ENCODE measurements at regions not wholly inside any gene's neighbourhood (a gene's known extent, or its start where the extent isn't known, plus 50 kb on each side); places are given as distances from the start of the nearest gene placed in this dataset.
"Not testable (repeated sequence)": the region's sequence is repeated elsewhere in the genome, so short reads cannot be mapped to it uniquely, and the experiment has no call there.

DNA sequence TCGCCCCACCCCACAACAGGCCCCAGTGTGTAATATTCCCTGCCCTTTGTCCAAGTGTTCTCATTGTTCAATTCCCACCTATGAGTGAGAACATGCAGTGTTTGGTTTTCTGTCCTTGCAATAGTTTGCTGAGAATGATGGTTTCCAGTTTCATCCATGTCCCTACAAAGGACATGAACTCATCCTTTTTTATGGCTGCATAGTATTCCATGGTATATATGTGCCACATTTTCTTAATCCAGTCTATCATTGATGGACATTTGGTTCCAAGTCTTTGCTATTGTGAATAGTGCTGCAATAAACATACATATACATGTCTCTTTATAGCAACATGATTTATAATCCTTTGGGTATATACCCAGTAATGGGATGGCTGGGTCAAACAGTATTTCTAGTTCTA, 132.7 kb downstream of the SNX10 start:
- intact Hi-C loops (cut with DNase I; ENCODE audit: low total_unique reads); H3K9me3 ChIP-seq; H3K4me3 ChIP-seq; H3K4me1 ChIP-seq; H3K27me3 ChIP-seq (replicated peaks in 1 of 7); H3K36me3 ChIP-seq; H3K27ac ChIP-seq; DNase-seq: not testable (repeated sequence)
- WGBS, 5 donors, result 87 to 97% (median 94%) methylated on average over 1 of the region's 1 CpG

DNA sequence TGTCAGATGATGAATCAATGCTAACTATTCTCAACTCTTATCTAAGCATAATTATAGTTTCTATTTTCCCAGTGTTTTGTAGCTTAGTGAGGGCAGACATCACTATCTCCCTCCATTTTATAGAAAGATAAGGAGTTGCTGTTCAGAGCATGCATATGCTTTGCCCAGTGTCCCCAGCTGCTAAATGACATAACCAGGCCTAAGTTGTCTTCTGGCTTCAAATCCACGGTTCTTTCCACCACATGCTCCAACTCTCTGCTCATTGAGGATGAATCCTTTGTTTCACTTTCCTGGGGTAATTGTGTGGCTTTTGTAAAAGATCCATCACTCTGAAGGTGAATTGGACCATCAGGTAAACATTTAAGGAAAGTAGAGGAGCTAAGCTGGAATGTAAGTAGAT, 134.0 kb downstream of the SNX10 start:
- no peaks in the 10 kb centered on the region for H3K36me3 ChIP-seq
- no peak for DNase-seq
- no peak overlapping the region for H3K4me3 ChIP-seq
- TF ChIP-seq POLR2A (IDR thresholded peaks at IDR 0.05), result no peak
- TF ChIP-seq, protein P1, sequence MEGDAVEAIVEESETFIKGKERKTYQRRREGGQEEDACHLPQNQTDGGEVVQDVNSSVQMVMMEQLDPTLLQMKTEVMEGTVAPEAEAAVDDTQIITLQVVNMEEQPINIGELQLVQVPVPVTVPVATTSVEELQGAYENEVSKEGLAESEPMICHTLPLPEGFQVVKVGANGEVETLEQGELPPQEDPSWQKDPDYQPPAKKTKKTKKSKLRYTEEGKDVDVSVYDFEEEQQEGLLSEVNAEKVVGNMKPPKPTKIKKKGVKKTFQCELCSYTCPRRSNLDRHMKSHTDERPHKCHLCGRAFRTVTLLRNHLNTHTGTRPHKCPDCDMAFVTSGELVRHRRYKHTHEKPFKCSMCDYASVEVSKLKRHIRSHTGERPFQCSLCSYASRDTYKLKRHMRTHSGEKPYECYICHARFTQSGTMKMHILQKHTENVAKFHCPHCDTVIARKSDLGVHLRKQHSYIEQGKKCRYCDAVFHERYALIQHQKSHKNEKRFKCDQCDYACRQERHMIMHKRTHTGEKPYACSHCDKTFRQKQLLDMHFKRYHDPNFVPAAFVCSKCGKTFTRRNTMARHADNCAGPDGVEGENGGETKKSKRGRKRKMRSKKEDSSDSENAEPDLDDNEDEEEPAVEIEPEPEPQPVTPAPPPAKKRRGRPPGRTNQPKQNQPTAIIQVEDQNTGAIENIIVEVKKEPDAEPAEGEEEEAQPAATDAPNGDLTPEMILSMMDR (IDR thresholded peaks at IDR 0.05 in 8 of 11, conservative IDR thresholded peaks at IDR 0.05 in 3 of 11), result no peak
- TF ChIP-seq POLR2AphosphoS5 (IDR thresholded peaks at IDR 0.05), result no peak
- intact Hi-C loops (cut with DNase I; ENCODE audit: low total_unique reads), result no loop called here
- H3K27ac ChIP-seq, result no peak overlapping the region
- 85 to 95% (median 91%) methylated on average over 1 of the region's 1 CpG for WGBS, 5 donors
- no peaks in the 10 kb centered on the region for H3K4me1 ChIP-seq
- no peaks in the 10 kb centered on the region for H3K27me3 ChIP-seq (replicated peaks in 1 of 7)
- no peaks in the 10 kb centered on the region for H3K9me3 ChIP-seq

DNA sequence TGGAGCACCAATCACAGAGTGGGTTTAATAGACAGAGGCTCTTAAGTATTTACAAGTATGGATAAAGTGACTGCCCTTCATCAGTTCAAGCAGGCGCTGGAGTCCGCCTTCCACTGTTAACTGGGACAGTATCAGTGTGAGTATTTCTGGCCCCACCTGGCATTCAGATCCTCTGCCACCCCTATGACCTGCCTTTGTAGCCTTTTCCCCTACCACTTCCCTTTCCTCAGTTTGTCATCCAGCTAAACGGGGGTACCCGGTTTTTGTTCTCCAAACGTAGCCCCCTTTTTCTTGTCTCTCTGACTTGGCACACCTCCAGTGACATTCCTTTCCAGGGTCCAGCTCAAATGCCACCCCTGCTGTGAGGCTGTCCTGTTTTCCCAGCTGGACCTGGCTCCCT, 134.4 kb downstream of the SNX10 start:
- Histone ChIP-seq H3K27me3 (replicated peaks in 1 of 7) (no peaks in the 10 kb centered on the region), H3K36me3 (no peaks in the 10 kb centered on the region), H3K27ac (no peak overlapping the region), H3K4me1 (no peaks in the 10 kb centered on the region), H3K9me3 (no peaks in the 10 kb centered on the region), H3K4me3 (no peak overlapping the region)
- 57 to 73% (median 66%) methylated on average over 5 of the region's 5 CpGs for WGBS, 5 donors
- intact Hi-C loops (cut with DNase I; ENCODE audit: low total_unique reads), result no loop called here
- TF ChIP-seq POLR2A (IDR thresholded peaks at IDR 0.05) (no peak), POLR2AphosphoS5 (IDR thresholded peaks at IDR 0.05) (no peak)
- TF ChIP-seq, protein P1 (IDR thresholded peaks at IDR 0.05 in 8 of 11, conservative IDR thresholded peaks at IDR 0.05 in 3 of 11), result no peak
- no peak for DNase-seq

DNA sequence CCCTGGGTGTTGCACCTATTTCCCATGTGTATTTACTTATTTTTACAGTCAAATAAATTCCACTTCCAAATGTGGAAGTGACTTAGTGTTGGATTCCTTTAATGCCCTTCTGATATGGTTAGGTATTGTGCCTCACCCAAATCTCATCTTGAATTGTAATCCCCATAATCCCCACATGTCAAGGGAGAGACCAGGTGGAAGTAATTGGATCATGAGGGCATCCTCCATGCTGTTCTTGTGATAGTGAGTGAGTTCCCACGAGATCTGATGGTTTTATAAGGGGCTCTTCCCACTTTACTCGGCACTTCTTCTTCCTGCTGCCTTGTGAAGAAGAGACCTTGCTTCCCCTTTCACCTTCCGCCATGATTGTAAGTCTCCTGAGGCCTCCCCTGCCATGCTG, 136.9 kb downstream of the SNX10 start:
- Histone ChIP-seq H3K9me3 (no peaks in the 10 kb centered on the region), H3K27me3 (replicated peaks in 1 of 7) (no peaks in the 10 kb centered on the region), H3K4me3 (no peak overlapping the region), H3K27ac (no peak overlapping the region), H3K36me3 (no peaks in the 10 kb centered on the region), H3K4me1 (no peaks in the 10 kb centered on the region)
- WGBS, 5 donors, result 53 to 74% (median 70%) methylated on average over 3 of the region's 3 CpGs
- TF ChIP-seq, protein P1 (IDR thresholded peaks at IDR 0.05 in 8 of 11, conservative IDR thresholded peaks at IDR 0.05 in 3 of 11), result no peak
- TF ChIP-seq POLR2A (IDR thresholded peaks at IDR 0.05), result no peak
- no peak for TF ChIP-seq POLR2AphosphoS5 (IDR thresholded peaks at IDR 0.05)
- intact Hi-C loops (cut with DNase I; ENCODE audit: low total_unique reads), result no loop called here
- no peak for DNase-seq

DNA sequence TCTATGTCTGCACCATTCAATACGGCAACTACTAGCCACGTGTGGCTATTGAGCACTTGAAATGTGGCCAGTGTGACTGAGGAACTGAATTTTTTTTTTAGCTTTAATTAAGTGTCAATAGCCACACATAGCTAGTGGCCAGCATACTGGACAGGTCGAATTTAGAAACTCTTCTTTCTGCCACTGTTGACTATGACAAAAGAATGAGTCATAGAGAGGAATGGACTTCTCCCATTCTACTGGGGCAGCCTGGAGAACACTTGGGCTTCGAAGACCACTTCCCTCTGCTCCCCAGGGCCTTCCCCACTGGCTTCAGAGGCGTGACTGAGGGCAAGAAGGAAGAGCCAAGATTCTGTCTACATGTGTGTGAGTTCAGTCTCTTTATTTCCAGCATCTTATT, 137.5 kb downstream of the SNX10 start:
- Histone ChIP-seq H3K9me3 (no peaks in the 10 kb centered on the region), H3K27ac (no peak overlapping the region), H3K4me3 (no peak overlapping the region), H3K27me3 (replicated peaks in 1 of 7) (no peaks in the 10 kb centered on the region), H3K36me3 (no peaks in the 10 kb centered on the region), H3K4me1 (no peaks in the 10 kb centered on the region)
- 82 to 93% (median 89%) methylated on average over 5 of the region's 5 CpGs for WGBS, 5 donors
- TF ChIP-seq POLR2AphosphoS5 (IDR thresholded peaks at IDR 0.05), result no peak
- no peak for TF ChIP-seq POLR2A (IDR thresholded peaks at IDR 0.05)
- TF ChIP-seq, protein P1 (IDR thresholded peaks at IDR 0.05 in 8 of 11, conservative IDR thresholded peaks at IDR 0.05 in 3 of 11), result no peak
- intact Hi-C loops (cut with DNase I; ENCODE audit: low total_unique reads), result no loop called here
- DNase-seq, result no peak

Measured in spleen (tissue), 11 donors.